ENCODE measurements at regions not wholly inside any gene's neighbourhood (a gene's known extent, or its start where the extent isn't known, plus 50 kb on each side); places are given as distances from the start of the nearest gene placed in this dataset.

GRCh38 chr15:96412045-96412905 is 81.8 kb downstream of the NR2F2 start:
- H3K27ac ChIP-seq, result no peak overlapping the region
- H3K27me3 ChIP-seq (replicated peaks), result peaks cover 54% of the 10 kb centered on the region
- no peak for DNase-seq
- no peaks in the 10 kb centered on the region for H3K36me3 ChIP-seq (replicated peaks)
- in situ Hi-C loops (cut with HindIII; ENCODE audit: low pct_ligation_motif_present, low sequenced_read_pairs), result no loop called here
- no peak overlapping the region for H3K4me3 ChIP-seq (ENCODE audit: low read depth, low read length)
- TF ChIP-seq, protein P1, sequence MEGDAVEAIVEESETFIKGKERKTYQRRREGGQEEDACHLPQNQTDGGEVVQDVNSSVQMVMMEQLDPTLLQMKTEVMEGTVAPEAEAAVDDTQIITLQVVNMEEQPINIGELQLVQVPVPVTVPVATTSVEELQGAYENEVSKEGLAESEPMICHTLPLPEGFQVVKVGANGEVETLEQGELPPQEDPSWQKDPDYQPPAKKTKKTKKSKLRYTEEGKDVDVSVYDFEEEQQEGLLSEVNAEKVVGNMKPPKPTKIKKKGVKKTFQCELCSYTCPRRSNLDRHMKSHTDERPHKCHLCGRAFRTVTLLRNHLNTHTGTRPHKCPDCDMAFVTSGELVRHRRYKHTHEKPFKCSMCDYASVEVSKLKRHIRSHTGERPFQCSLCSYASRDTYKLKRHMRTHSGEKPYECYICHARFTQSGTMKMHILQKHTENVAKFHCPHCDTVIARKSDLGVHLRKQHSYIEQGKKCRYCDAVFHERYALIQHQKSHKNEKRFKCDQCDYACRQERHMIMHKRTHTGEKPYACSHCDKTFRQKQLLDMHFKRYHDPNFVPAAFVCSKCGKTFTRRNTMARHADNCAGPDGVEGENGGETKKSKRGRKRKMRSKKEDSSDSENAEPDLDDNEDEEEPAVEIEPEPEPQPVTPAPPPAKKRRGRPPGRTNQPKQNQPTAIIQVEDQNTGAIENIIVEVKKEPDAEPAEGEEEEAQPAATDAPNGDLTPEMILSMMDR (IDR thresholded peaks at IDR 0.05; ENCODE audit: low read depth, low read length, missing control alignments), result no peak

GRCh38 chr15:96412906-96413231 is 82.4 kb downstream of the NR2F2 start:
- Histone ChIP-seq H3K36me3 (replicated peaks) (no peaks in the 10 kb centered on the region), H3K27me3 (replicated peaks) (peaks cover 57% of the 10 kb centered on the region), H3K27ac (no peak overlapping the region), H3K4me3 (ENCODE audit: low read depth, low read length) (no peak overlapping the region)
- in situ Hi-C loops (cut with HindIII; ENCODE audit: low pct_ligation_motif_present, low sequenced_read_pairs), result no loop called here
- no peak for DNase-seq
- TF ChIP-seq, protein P1 (IDR thresholded peaks at IDR 0.05; ENCODE audit: low read depth, low read length, missing control alignments), result no peak

GRCh38 chr15:96413657-96414056 is 83.2 kb downstream of the NR2F2 start:
- TF ChIP-seq, protein P1 (IDR thresholded peaks at IDR 0.05; ENCODE audit: low read depth, low read length, missing control alignments), result no peak
- DNase-seq, result no peak
- Histone ChIP-seq H3K27me3 (replicated peaks) (peaks cover 56% of the 10 kb centered on the region), H3K4me3 (ENCODE audit: low read depth, low read length) (no peak overlapping the region), H3K27ac (no peak overlapping the region), H3K36me3 (replicated peaks) (no peaks in the 10 kb centered on the region)
- in situ Hi-C loops (cut with HindIII; ENCODE audit: low pct_ligation_motif_present, low sequenced_read_pairs), result no loop called here

DNA sequence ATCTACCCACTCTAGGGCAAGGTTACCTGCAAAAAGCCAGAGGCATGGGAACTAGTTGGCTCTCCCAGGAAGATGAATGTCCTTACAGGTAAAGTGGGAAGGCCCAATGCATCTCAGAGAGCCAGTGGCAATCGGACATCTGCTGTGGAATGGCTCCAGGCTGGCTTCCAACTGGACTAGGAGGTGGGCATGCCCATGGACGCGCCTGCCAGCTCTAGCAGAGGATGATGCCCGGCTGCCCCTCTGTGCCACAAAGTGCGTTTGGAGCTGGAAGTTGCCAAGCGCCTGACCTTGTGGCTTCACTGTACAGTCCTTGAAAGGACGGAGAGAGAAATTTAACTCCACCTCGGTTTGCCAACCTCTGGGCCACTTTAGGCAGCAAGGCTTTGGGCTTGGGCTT is 84.4 kb downstream of the NR2F2 start:
- Histone ChIP-seq H3K36me3 (replicated peaks) (no peaks in the 10 kb centered on the region), H3K4me3 (ENCODE audit: low read depth, low read length) (no peak overlapping the region), H3K27me3 (replicated peaks) (peaks cover 44% of the 10 kb centered on the region), H3K27ac (no peak overlapping the region)
- TF ChIP-seq, protein P1 (IDR thresholded peaks at IDR 0.05; ENCODE audit: low read depth, low read length, missing control alignments), result no peak
- no peak for DNase-seq
- in situ Hi-C loops (cut with HindIII; ENCODE audit: low pct_ligation_motif_present, low sequenced_read_pairs), result no loop called here

- no peak overlapping the region for H3K27ac ChIP-seq
Observed at GRCh38 chr15:96415513-96416217, 85.2 kb downstream of the NR2F2 start.

More at GRCh38 chr15:96415513-96416217, 85.2 kb downstream of the NR2F2 start:
- no peak overlapping the region for H3K4me3 ChIP-seq (ENCODE audit: low read depth, low read length)
- peaks cover 37% of the 10 kb centered on the region for H3K27me3 ChIP-seq (replicated peaks)
- TF ChIP-seq, protein P1 (IDR thresholded peaks at IDR 0.05; ENCODE audit: low read depth, low read length, missing control alignments), result no peak
- no peaks in the 10 kb centered on the region for H3K36me3 ChIP-seq (replicated peaks)
- in situ Hi-C loops (cut with HindIII; ENCODE audit: low pct_ligation_motif_present, low sequenced_read_pairs), result no loop called here
- DNase-seq, result no peak

All from brain microvascular endothelial cell (primary cell).